Fibroblast of lung (primary cell): ENCODE measurements at regions not wholly inside any gene's neighbourhood (a gene's known extent, or its start where the extent isn't known, plus 50 kb on each side); places are given as distances from the start of the nearest gene placed in this dataset.

Experiments used
- DNase-seq, 2 donors: peaks; one replicate each; pipeline versions ENCODE4 v3.0.0 to v3.0.0-alpha.2; 2010; ENCODE audit warnings: low read depth in 2 of 2
- H2AFZ ChIP-seq: 2 replicates; pipeline ENCODE4 v1.5.1; 2012; ENCODE audit warnings: low read length, control low read depth, inconsistent platforms
- H3K27ac ChIP-seq: 2 replicates; pipeline ENCODE4 v1.5.1; 2011; ENCODE audit warnings: low read length, control low read depth; ENCODE audit not compliant: insufficient read depth
- H3K27me3 ChIP-seq: 2 replicates; pipeline ENCODE4 v1.5.1; 2011; ENCODE audit warnings: mild to moderate bottlenecking, low read length; ENCODE audit not compliant: control insufficient read depth, insufficient read depth
- H3K36me3 ChIP-seq: 2 replicates; pipeline ENCODE4 v1.5.1; 2011; ENCODE audit warnings: low read length; ENCODE audit not compliant: control insufficient read depth, insufficient read depth
- H3K4me1 ChIP-seq: 2 replicates; pipeline ENCODE4 v1.5.1; 2011; ENCODE audit warnings: low read length; ENCODE audit not compliant: control insufficient read depth, insufficient read depth; ENCODE audit errors: extremely low read depth
- H3K4me2 ChIP-seq: 2 replicates; pipeline ENCODE4 v1.5.1; 2011; ENCODE audit warnings: low read length, control low read depth; ENCODE audit not compliant: insufficient read depth; ENCODE audit errors: extremely low read depth
- H3K4me3 ChIP-seq, 4 experiments: fragments of 200-600 bp in 1 of 4; sonication (generic) in 1 of 4; replicated peaks in 1 of 4; 2 replicates each; pipeline ENCODE4 v1.5.1; 2011 to 2016; ENCODE audit warnings: low read length in 4 of 4, low read depth in 3 of 4, mild to moderate bottlenecking in 3 of 4, control low read depth in 2 of 4, inconsistent platforms in 1 of 4, mixed read lengths in 1 of 4; ENCODE audit not compliant: insufficient read depth in 1 of 4; ENCODE audit errors: control extremely low read depth in 1 of 4
- H3K79me2 ChIP-seq: 2 replicates; pipeline ENCODE4 v1.5.1; 2012; ENCODE audit warnings: mild to moderate bottlenecking, low read length, inconsistent platforms; ENCODE audit not compliant: control insufficient read depth, insufficient read depth
- H3K9ac ChIP-seq: 2 replicates; pipeline ENCODE4 v1.5.1; 2011; ENCODE audit warnings: mild to moderate bottlenecking, low read length, control low read depth; ENCODE audit not compliant: insufficient read depth
- H3K9me3 ChIP-seq: 2 replicates; pipeline ENCODE4 v1.5.1; 2012; ENCODE audit warnings: low read depth, low read length; ENCODE audit not compliant: control insufficient read depth, insufficient read depth
- H4K20me1 ChIP-seq: 2 replicates; pipeline ENCODE4 v1.5.1; 2011; ENCODE audit warnings: low read length; ENCODE audit not compliant: control insufficient read depth, insufficient read depth; ENCODE audit errors: extremely low read depth
- CTCF ChIP-seq, 2 donors: IDR thresholded peaks in 1 of 2; conservative IDR thresholded peaks in 1 of 2; 1 replicate in 1 of 2; 2 replicates in 1 of 2; pipeline ENCODE4 v1.5.1; 2011 to 2012; ENCODE audit warnings: low read length in 2 of 2, control low read depth in 1 of 2, inconsistent platforms in 1 of 2, low read depth in 1 of 2, mild to moderate bottlenecking in 1 of 2
- EZH2 ChIP-seq: IDR thresholded peaks from 2 replicates; pipeline ENCODE4 v1.5.1; 2012; ENCODE audit warnings: low read length, control low read depth, mild to moderate bottlenecking; ENCODE audit errors: missing control alignments

DNA sequence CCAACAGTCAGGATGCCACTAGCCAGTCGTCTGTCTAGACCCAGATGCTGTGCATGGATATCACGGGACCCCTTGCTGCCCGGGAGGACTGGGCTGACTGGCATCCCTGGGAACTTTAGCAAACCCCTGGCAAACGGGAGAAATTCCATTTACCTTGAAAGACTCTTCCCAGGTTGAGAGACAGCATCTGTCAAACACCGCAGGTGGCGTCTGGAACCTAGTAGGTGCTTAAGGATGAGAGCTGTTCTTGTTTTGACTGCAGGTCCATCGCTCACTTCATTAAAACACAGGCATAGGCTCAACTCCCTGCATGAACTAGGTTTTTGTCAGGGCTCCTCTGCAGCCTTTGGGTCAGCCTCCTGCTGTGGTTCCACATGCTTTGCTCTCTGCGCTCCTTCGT lies 546.3 kb downstream of the BCL11B start:
- Histone ChIP-seq H3K79me2 (no peaks in the 10 kb centered on the region), H3K9me3 (no peaks in the 10 kb centered on the region), H3K4me3 (no peak overlapping the region), H3K27ac (no peak overlapping the region), H3K4me2 (no peak overlapping the region), H2AFZ (no peak overlapping the region), H3K36me3 (no peaks in the 10 kb centered on the region), H3K9ac (no peak overlapping the region), H4K20me1 (no peaks in the 10 kb centered on the region), H3K27me3 (no peaks in the 10 kb centered on the region), H3K4me1 (no peaks in the 10 kb centered on the region)
- no peak for DNase-seq
- TF ChIP-seq EZH2, result no peak
- TF ChIP-seq CTCF (conservative IDR thresholded peaks at IDR 0.05 in 1 of 2, IDR thresholded peaks at IDR 0.05 in 1 of 2; ENCODE audit: low read depth in 1 of 2, low read length in 2 of 2), result no peak

DNA sequence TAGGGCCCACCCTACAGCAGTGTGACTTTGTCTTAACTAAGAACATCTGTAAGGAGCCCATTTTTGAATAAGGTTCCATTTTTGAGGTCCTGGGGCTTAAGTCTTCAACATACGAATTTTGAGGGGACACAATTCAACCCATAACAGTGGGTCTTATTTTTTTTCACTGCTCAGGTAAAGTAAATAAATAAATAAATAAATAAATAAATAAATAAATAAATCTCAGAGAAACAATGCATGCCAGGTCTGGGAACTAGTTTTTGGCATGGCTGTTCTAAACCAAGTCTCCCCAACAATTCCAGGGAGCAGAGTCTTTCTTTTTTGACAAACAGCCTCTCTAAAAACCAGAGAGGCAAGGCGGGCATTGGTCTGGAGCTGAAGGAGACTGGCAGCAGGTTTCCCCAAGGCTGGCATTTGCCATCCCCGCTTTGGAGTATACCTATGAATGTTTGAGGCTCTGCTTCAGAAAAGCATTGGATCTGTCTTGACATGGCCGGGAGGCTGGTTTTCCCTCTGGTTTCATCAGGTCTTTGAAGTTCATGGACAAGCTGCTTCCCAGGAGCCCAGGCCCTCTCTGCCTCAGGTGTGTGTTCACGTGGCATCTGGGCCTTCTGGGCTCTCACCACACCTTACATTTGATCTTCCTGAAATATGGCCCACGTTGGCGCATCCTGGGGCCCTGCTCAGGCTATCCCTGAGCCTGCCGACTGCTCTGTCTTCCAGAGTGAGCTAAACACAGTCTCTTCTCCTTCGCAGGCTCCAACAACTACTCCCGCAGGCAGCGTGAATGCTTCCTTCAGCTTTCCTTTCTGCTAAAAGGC lies 545.2 kb downstream of the BCL11B start:
- Histone ChIP-seq H3K36me3 (no peaks in the 10 kb centered on the region), H3K27ac (no peak overlapping the region), H3K9me3 (no peaks in the 10 kb centered on the region), H3K79me2 (no peaks in the 10 kb centered on the region), H3K4me2 (no peak overlapping the region), H4K20me1 (no peaks in the 10 kb centered on the region), H3K27me3 (no peaks in the 10 kb centered on the region), H2AFZ (no peak overlapping the region), H3K4me3 (no peak overlapping the region), H3K9ac (no peak overlapping the region), H3K4me1 (no peaks in the 10 kb centered on the region)
- DNase-seq, result no peak
- TF ChIP-seq CTCF (conservative IDR thresholded peaks at IDR 0.05 in 1 of 2, IDR thresholded peaks at IDR 0.05 in 1 of 2; ENCODE audit: low read depth in 1 of 2, low read length in 2 of 2) (no peak), EZH2 (no peak)

DNA sequence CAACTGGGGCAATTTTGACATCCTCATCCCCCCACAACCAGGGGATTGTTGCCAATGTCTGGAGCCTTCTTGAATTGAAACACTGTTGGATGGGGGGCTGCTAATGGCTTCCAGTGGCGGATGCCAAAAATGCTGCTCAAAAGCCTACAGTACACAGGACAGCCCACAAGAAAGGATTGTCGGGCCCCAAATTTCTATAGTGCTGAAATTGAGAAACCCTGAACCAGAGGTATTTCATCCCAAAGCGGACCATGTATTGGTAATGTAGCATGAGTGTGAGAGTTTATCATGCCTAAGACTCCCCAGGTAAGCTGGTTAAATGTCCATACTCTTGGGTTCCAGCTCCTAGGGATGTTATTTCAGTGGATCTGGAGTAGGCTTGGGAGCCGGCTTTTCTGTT lies 544.0 kb downstream of the BCL11B start:
- DNase-seq, result no peak
- TF ChIP-seq CTCF (conservative IDR thresholded peaks at IDR 0.05 in 1 of 2, IDR thresholded peaks at IDR 0.05 in 1 of 2; ENCODE audit: low read depth in 1 of 2, low read length in 2 of 2) (no peak), EZH2 (no peak)
- Histone ChIP-seq H3K36me3 (no peaks in the 10 kb centered on the region), H4K20me1 (no peaks in the 10 kb centered on the region), H3K79me2 (no peaks in the 10 kb centered on the region), H3K4me2 (no peak overlapping the region), H3K9ac (no peak overlapping the region), H3K4me1 (no peaks in the 10 kb centered on the region), H2AFZ (no peak overlapping the region), H3K27ac (no peak overlapping the region), H3K4me3 (no peak overlapping the region), H3K9me3 (no peaks in the 10 kb centered on the region), H3K27me3 (no peaks in the 10 kb centered on the region)
